GM19023 (cell line): ENCODE measurements at regions not wholly inside any gene's neighbourhood (a gene's known extent, or its start where the extent isn't known, plus 50 kb on each side); places are given as distances from the start of the nearest gene placed in this dataset.

Source experiments
- ATAC-seq: cut with Tn5 transposase; IDR thresholded peaks from one replicate; pipeline ENCODE4 v1.9.1; 2021; ENCODE audit warnings: mild to moderate bottlenecking, moderate library complexity; ENCODE audit not compliant: unreplicated experiment

DNA sequence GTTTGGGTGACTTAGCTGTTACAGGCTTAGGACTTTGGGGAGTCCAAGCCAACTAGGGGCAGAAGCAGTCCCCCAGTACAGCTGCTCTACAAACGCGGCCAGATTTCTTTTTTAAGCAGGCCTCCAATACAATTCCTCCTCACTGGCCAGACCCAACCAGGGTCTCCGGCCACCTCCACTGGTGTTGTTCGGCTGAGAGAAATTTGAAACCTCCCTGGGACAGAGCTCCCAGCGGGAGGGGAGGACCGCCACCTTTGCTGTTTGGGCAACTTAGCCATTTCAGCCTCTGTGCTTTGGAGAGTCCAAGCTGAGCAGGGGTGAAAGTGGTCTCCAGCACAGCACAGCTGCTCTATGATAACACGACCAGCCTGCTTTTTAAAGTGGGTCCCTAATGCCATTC, 59.4 kb upstream of the KHDRBS2 start:
- ATAC-seq, result no peak

DNA sequence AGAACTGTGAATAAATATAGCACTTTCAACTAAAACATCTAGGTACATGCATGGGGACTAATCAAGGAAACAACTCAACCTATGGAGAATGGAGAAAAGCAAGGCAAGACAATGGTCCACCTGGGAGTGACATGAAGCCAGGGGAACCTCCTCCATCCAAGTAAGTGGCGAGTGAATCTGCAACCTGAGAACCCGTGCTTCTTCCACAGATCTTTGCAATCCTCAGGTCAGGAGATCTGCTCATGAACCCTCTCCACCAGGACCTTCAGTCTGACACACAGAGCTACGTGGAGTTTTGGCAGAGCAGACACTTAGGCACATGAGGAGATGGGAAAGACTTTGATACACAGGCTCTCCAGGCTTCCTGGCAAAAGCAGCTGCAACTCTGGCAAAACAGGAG, 58.8 kb upstream of the KHDRBS2 start:
- no peak for ATAC-seq

DNA sequence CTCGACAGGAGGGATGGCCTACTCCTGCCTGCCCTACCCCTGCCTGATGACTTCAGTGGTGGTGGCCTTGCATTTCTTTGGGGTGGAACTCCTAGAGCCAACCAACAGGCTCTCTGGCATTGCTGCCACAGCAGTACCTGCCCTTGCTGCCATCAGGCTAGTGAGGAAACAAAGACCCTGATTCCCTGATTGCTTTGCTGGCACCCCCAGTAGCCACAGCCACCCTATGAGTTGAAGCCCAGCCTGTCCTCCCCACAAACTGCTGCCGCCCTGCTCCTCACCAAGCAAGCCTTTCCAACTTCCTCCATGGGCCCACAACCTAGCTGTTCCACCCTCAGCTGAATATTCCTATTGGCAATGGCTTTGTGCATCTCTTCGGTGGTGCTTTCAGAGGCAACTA, 52.5 kb upstream of the KHDRBS2 start:
- no peak for ATAC-seq
